Eye (tissue), 1 donor: ENCODE measurements at regions not wholly inside any gene's neighbourhood (a gene's known extent, or its start where the extent isn't known, plus 50 kb on each side); places are given as distances from the start of the nearest gene placed in this dataset.
"Not testable (repeated sequence)": the region's sequence is repeated elsewhere in the genome, so short reads cannot be mapped to it uniquely, and the experiment has no call there.

ENCODE experiments used
- DNase-seq: peaks from one replicate; pipeline ENCODE4 v3.0.0-alpha.2; 2015

DNA sequence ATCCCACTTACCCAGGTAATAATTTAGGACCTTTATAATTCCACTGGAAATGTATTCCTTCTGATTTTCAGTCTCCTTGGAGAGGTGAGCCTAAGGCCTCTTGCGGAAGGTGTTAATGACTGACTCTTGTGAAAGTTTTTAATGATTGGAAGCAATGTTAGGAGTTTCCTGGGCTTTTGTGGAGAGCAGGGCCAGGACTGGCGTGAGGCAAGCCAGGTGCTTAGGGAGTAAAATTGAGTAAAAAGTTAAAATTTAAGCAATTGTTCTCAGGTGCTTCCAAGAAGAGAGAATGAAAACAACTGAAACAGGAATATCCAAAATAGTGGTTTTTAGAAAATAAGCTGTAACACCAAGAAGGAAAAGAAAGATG is 130.6 kb upstream of the TGFBR2 start:
- no peak for DNase-seq

DNA sequence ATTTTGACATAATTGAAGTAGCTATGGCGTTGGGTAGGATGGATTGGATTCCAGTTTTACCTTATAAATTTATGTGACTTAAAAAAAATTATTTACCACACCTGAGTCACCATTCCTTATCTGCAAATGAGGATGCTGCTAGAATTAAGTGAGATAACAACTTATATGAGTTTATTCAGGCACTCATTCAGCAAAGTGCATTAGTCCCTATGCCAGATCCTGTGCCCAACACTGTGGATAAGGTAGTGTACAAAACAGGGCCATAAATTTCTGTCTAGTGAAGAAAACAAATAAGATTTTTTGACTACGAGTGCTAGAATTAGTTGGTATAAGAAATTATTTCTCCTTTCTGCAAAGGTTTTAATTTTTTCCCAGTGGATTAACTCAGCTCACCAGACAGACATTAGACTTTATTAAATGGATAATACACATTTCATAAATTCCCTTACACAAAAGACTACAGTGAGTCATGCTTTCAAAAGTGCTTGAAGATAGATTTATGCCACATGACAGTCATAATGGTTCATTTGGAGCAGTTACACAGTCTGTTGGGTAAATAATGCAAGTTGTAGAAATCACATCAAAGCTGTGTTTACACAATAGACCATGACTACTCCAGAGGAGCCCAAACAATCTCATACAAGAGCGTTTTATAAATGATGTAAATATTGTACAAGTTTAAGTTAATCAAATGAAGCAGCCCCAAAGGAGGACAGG is 129.9 kb upstream of the TGFBR2 start:
- DNase-seq: no peak

DNA sequence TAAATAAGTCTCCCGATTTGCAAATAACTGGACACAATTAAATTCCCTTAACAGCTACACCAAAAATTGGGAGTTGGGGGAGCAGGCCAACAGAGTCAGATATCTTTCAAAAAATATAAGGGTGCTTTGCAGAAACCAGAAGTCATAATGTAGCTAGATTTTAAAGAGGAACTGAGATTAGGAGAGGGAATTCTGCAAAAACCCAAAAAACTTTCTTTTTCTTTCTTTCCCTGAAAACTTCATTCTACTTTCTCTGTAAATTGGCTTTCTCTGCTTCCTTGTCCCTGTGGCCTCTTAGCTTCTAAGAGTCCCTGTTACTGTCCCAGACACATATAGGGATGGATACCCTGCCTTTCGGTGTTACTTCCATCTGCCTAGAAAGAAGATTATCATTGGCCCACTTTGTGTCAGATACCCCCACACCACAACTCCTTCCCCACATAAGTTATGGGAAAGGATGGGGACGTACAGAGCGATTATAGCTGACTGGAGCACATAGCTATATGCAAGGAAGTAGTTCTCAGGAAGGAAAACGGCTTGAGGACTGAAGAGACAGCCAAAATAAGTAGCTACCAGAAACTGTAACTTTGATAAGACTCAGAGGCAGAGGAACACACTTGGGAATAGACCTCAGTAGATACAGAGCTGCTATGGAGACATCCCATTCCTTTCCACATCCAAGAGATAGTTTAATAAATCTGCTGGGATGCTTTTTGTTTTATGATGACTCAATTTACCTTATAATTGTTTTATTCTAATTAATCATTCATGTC is 129.1 kb upstream of the TGFBR2 start:
- DNase-seq: no peak

- not testable (repeated sequence) for DNase-seq
Observed at GRCh38 chr3:30479737-30480136, 126.7 kb upstream of the TGFBR2 start.

GRCh38 chr3:30480156-30480555 is 126.2 kb upstream of the TGFBR2 start:
- not testable (repeated sequence) for DNase-seq

DNA sequence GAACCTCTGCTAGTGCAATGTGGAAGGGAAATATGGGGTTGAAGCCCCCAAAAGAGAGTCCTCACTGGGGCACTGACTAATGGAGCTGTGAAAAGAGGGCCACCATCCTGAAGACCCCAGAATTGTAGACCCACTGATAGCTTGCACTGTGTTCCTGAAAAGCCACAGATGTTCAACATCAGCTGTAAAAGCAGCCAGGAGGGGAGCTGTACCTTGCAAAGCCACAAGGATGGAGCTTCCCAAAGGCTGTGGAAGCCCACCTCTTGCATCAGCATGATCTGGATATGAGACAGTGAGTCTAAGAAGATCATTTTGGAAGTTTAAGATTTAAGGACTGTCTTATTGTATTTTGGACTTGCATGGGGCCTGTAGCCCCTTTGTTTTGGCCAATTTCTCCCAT is 125.8 kb upstream of the TGFBR2 start:
- no peak for DNase-seq

- no peak for DNase-seq
Observed at GRCh38 chr3:30481241-30481640, 125.2 kb upstream of the TGFBR2 start.

- not testable (repeated sequence) for DNase-seq
Observed at GRCh38 chr3:30484229-30484628, 122.2 kb upstream of the TGFBR2 start.

DNA sequence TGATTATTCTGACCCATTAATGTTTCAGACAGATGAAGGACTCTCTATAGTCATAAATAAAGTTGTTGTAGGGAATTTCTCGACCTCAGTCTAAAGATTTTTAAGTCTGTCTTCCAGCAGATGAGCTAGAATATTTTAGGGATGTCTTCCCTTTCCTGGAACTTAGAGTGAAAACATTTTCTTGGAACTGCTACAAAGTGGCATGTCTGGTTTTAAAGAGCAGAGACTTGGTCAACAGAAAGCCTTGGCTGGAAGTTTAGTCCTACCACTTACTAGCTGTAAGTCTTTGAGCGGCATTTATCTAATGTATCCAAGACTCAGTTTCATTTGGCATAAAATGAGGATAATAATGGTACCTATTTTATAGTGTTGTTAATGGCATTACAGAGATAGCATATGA is 120.0 kb upstream of the TGFBR2 start:
- DNase-seq: no peak

DNA sequence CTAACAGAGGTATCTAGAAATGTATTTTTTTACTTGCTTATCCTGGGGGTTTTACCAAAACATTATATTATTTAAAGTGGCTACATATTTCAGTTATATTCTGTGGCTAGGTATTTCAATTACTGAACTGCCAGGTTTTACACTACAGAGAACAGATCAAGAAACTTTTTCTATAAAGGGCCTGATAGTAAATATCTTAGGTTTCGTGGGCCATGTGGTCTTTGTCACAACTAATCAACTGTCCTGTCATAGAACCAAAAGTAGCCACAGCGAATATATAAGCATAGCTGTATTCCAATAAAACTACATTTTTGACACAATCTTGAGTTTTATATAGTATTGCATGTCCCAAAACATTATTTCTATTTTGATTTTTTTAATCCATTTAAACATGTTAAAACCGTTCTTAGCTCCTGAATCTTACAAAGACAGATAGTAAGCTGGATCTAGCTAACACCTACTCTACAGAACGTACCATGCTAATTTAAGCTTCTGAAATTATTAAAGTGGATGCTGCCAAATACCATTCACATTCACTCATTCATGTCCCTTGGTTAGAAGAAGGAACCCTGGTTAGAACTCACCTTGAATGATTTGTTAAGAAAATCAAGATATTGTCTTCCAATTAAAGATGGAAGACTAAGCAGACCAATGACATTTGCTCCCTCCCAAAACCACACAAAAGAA is 118.2 kb upstream of the TGFBR2 start:
- DNase-seq: no peak

GRCh38 chr3:30492322-30493192 is 113.8 kb upstream of the TGFBR2 start:
- peak; percentile 27 for DNase-seq

DNA sequence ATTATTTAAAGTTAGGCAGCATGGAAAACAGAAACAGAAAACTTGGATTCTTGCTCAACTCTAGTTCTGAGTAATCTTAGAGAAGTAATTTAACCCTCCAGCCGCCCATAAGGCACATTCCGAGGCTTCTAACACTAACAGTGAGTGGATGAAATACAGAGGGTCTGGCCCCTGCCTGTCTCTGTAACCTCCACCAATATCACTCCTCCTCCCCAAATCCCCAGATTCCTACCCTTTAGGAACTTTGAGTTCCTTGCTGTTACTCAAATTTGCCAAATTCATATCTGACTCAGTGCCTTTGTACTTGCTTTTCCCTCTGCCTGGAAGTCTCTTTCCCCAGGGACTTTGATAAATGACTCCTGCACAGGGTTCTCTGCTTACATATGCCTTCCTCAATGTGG is 112.5 kb upstream of the TGFBR2 start:
- peak; percentile 2 for DNase-seq

DNA sequence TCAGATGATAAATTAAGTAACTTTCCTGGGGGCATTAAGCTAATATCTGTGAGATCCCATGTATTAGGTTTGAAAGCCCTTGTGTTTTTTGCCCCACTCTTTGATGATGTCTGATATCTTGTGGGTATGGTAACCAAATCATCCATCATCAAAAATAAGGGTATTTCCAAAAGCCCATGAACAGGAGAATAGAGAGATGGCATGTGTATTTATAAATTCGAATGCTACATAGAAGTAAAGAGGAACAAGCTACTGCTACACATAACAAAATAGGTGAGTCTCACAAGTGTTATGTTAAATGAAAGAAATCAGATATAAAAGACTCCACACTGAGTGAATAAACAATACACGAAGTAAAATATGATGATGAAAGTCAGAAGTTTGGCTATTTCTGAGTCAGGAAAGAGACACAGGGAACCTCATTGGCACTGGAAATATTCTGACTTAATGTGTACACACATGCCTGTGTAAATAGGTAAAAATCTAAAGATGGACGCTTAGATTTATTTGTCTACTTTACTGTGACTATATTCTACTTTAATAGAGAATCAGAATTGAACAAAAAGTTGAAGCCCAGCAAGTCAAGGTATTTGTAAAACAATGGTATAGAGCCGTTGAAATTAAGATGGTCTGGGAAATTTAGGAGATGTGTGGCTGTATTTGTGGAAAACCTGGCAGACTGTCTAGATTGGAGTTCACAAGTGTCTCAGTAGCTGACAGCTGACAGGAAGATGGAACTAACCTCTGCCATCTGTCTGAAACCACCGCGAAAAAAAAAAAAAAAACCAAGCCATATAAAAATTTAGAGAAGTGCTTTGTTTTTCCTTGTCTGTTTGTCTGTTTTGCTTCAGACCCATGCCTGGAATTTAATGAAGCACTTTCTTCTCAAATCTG is 111.0 kb upstream of the TGFBR2 start:
- peak; percentile 7 for DNase-seq

GRCh38 chr3:30496066-30496966 is 110.1 kb upstream of the TGFBR2 start:
- peak; percentile 48 for DNase-seq

DNA sequence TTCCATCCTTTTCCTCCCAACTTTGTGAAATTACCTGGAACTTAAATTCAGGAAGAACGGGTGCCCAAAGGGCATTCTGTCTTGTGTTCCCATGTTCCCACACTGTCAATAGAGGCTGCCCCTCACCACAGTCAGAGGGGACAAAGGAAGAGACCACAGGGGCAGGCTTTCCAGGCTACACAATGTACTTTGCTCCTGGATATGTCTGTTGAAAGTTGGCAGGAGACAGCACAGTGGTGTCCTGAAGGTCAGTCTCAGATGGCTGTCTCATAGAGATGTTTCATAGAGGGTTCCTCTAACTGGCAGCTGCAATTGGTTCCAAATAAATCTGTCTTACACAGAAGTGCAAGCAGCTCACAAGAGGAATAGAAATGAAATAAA is 107.8 kb upstream of the TGFBR2 start:
- no peak for DNase-seq

DNA sequence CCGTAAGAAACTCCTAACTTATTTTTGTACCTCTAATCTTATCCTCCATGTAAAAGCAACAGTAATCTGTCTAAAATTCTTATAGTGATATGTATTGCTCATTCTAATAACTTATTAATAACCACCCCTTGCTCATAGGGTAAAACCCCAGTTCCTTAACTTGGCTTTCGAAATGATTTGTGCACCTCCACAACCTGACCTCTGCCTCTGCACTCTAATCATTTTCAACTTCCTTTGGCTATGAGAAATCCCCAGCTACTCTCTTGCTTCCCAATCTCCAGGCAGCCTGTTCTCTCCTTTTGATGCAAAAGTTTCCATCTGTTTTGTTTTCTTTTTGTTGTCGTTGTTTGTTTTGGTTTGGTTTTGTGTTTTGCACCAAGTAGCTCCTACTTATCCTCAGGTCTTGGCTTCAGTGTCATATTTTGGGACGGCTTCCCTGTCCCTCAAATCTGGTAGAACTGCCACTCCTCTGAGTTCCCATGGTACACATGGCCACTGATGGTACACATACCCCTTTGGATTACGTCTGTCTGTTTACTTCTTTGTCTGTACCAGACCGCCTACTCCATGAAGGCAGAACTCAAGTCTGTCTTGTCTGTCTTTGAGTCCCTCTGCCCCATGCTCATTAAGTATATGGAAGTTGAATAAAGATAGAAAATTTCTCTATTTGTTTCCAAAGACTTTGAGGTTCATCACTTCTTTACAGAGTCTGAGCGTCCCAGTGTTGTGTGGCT is 105.6 kb upstream of the TGFBR2 start:
- no peak for DNase-seq

DNA sequence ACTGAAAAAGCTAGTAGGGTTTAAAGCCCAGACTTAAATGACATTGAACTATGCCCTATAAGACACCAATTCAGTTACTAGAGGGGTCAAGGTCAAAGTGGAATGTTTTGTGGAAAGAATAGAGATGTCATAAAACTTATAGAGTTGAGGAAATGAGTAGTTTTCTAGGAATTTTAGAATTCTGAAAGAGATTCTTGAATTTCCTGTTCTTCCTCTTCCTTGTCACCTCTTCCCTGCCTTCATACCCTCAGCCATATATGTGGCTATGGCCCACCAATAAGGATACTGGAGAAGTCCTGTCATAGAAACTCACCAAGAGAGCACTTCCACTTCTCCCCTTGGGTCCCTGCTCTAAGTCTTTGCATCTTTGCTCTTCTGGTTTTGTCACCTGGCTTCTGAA is 104.9 kb upstream of the TGFBR2 start:
- DNase-seq: no peak

DNA sequence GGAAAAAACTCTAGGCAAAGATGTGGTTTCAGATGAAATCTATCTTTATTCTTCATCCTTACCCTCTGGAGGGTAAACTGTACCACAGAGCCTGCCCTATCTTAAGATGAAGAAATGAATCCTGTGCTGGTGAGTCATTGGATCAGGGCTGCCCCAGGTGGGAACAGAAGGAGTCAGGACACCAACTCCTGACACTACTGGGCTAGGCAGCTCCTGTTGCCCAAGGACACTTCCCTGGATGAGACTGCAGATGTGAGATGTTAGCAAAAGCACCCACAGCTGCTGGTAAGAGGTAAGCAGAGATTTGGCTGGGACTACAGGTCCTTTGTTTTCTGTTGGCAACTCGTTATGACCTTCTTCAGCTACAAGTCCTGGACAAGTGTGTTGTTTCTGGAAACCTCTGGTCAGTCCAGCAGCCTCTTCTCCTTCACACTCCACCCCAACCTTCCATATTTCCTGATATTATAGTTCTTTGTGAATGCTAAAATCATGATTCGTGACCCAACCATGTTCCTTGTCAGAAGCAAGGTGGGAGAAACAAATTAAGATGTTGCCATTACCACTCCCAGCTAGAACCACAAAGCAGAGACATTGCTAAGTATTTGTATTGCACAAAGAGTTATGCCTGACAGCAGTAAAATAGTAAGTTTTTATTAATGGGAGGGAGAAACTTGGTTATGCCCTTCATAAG is 104.2 kb upstream of the TGFBR2 start:
- DNase-seq: no peak

GRCh38 chr3:30502742-30503073 is 103.7 kb upstream of the TGFBR2 start:
- DNase-seq: no peak

DNA sequence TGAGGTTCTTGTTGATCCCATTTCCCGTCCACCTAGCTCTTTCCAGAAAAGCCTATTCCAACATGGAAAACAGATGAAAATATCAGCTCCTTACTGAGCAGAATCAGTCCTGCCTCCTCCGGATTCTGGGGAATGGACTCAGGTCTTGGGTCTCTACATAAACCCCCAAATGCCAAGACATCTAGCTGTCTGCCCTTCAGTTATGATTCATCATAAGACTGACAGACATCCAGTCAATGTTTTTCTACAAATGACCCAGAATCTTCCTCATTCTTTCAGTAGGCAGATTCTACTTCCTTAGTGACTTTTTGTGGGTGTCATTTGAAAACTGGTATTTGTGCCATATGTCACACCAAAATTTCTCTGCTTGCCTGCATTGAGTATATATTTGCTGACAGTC is 103.0 kb upstream of the TGFBR2 start:
- no peak for DNase-seq
